Nephron (organoid): ENCODE measurements at regions not wholly inside any gene's neighbourhood (a gene's known extent, or its start where the extent isn't known, plus 50 kb on each side); places are given as distances from the start of the nearest gene placed in this dataset.
"Not testable (repeated sequence)": the region's sequence is repeated elsewhere in the genome, so short reads cannot be mapped to it uniquely, and the experiment has no call there.

Source experiments
- H3K27ac Mint-ChIP-seq, 3 experiments: 2 replicates each; pipeline ENCODE4 v1.8.0; 2020; ENCODE audit warnings: mixed read lengths in 3 of 3, mild to moderate bottlenecking in 2 of 3, moderate library complexity in 1 of 3
- H3K27me3 Mint-ChIP-seq: 2 replicates; pipeline ENCODE4 v1.8.0; 2021; ENCODE audit warnings: low read depth, mild to moderate bottlenecking, moderate library complexity, mixed read lengths
- H3K36me3 Mint-ChIP-seq: 2 replicates; pipeline ENCODE4 v1.8.0; 2020; ENCODE audit warnings: low read depth, mixed read lengths
- H3K4me1 Mint-ChIP-seq: 2 replicates; pipeline ENCODE4 v1.8.0; 2020; ENCODE audit warnings: mixed read lengths
- H3K4me3 Mint-ChIP-seq, 3 experiments: 2 replicates each; pipeline ENCODE4 v1.8.0; 2020; ENCODE audit warnings: mild to moderate bottlenecking in 3 of 3, mixed read lengths in 3 of 3, moderate library complexity in 2 of 3
- H3K9me3 Mint-ChIP-seq: 2 replicates; pipeline ENCODE4 v1.8.0; 2020; ENCODE audit warnings: mixed read lengths
- TF ChIP-seq, protein P1 (sequence below), 3 experiments: fragments of 200-600 bp; sonication (generic); IDR thresholded peaks; one replicate each; pipeline ENCODE4 v1.5.0; 2021; ENCODE audit warnings: antibody characterized with exemption in 3 of 3; ENCODE audit not compliant: unreplicated experiment in 3 of 3

DNA sequence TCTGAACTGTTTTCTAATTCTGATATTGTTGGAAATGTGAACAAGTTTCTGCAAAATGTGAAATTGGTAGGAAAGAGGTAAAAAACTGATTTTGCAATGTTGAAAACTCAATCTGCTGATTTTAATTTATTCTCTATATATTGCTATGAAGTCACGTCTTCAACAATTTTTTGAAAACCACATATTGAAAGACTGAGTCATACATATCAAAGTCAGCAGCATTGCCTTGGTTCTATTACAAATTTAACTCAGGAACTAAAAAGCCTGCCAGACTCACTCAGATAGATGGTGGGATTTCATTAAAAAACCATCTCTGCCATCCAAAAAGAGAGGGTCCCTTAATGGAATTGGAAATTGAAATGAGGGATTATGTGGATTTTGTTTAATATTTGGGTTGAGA is 351.4 kb downstream of the CNTN3 start:
- TF ChIP-seq, protein P1, sequence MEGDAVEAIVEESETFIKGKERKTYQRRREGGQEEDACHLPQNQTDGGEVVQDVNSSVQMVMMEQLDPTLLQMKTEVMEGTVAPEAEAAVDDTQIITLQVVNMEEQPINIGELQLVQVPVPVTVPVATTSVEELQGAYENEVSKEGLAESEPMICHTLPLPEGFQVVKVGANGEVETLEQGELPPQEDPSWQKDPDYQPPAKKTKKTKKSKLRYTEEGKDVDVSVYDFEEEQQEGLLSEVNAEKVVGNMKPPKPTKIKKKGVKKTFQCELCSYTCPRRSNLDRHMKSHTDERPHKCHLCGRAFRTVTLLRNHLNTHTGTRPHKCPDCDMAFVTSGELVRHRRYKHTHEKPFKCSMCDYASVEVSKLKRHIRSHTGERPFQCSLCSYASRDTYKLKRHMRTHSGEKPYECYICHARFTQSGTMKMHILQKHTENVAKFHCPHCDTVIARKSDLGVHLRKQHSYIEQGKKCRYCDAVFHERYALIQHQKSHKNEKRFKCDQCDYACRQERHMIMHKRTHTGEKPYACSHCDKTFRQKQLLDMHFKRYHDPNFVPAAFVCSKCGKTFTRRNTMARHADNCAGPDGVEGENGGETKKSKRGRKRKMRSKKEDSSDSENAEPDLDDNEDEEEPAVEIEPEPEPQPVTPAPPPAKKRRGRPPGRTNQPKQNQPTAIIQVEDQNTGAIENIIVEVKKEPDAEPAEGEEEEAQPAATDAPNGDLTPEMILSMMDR (IDR thresholded peaks at IDR 0.05; ENCODE audit: unreplicated experiment in 3 of 3), result no peak
- no peaks in the 10 kb centered on the region for H3K36me3 Mint-ChIP-seq
- peaks cover 4% of the 10 kb centered on the region for H3K27me3 Mint-ChIP-seq
- H3K4me3 Mint-ChIP-seq, result no peak overlapping the region
- no peak overlapping the region for H3K27ac Mint-ChIP-seq
- no peaks in the 10 kb centered on the region for H3K4me1 Mint-ChIP-seq
- H3K9me3 Mint-ChIP-seq, result no peaks in the 10 kb centered on the region

DNA sequence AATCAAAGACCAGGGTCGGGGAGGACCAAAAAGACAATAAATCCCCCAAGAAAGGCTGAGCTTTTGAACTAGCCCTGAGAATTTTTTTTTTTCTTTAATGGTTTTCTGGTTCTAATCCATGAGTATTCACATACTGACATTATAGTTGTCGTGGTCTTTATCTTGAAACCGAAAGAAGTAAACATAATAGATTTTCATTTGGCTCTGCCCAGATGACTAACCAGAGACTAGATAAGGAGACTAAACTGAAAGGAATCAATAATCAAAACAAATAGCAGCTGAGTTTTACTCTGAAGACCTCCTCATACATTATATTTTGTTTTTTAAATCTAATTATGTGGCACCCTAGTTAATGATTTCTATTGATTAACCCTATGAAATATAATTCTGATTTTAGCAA is 381.4 kb downstream of the CNTN3 start:
- Mint-ChIP-seq H3K4me3 (no peak overlapping the region), H3K9me3 (peaks cover 5% of the 10 kb centered on the region), H3K27me3 (no peaks in the 10 kb centered on the region), H3K4me1 (no peaks in the 10 kb centered on the region), H3K27ac (no peak overlapping the region), H3K36me3 (no peaks in the 10 kb centered on the region)
- TF ChIP-seq, protein P1 (IDR thresholded peaks at IDR 0.05; ENCODE audit: unreplicated experiment in 3 of 3), result no peak

GRCh38 chr3:74217467-74217866 is 397.0 kb downstream of the CNTN3 start:
- H3K9me3 Mint-ChIP-seq, result peaks cover under 1% of the 10 kb centered on the region
- TF ChIP-seq, protein P1 (IDR thresholded peaks at IDR 0.05; ENCODE audit: unreplicated experiment in 3 of 3), result no peak
- no peak overlapping the region for H3K4me3 Mint-ChIP-seq
- no peaks in the 10 kb centered on the region for H3K4me1 Mint-ChIP-seq
- no peaks in the 10 kb centered on the region for H3K27me3 Mint-ChIP-seq
- no peaks in the 10 kb centered on the region for H3K36me3 Mint-ChIP-seq
- H3K27ac Mint-ChIP-seq, result no peak overlapping the region

DNA sequence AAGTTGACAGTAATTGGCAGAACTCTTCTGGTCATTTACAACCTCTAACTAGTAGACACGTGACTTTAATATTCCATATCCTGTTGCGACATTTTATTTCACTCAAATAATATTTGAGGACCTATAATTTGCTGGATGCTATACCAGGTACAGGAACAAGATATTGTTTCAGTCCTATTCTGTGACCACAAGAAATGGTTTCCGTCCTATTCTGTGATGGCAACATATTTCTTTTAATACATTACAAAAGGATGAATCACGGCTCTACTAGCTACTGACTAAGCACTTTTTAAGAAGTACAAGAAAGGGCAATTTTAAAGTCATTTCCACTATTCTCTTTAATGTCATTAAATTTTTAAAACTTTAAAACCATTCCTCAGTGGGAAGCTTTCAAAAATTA is 400.2 kb downstream of the CNTN3 start:
- H3K27me3 Mint-ChIP-seq, result no peaks in the 10 kb centered on the region
- H3K4me1 Mint-ChIP-seq, result no peaks in the 10 kb centered on the region
- H3K4me3 Mint-ChIP-seq, result no peak overlapping the region
- H3K36me3 Mint-ChIP-seq, result no peaks in the 10 kb centered on the region
- H3K27ac Mint-ChIP-seq, result no peak overlapping the region
- TF ChIP-seq, protein P1 (IDR thresholded peaks at IDR 0.05; ENCODE audit: unreplicated experiment in 3 of 3), result no peak
- H3K9me3 Mint-ChIP-seq, result no peaks in the 10 kb centered on the region

DNA sequence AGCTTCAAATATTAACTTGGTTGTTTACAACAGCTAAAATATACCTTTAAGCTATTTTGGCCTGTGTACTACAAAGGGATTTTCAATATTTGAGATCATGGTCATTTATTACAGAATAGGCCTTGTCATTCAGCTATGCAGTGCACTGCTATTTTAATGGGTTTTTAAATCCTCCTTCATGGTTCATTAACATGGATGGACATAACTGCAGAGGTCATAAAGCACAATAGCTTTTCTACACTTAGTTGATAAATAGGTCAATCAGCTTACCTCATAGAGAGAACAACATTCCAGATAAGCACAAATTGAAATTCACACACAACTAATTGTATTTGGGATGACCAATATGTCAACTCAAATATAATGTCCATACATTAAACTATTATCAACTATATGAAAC is 403.7 kb downstream of the CNTN3 start:
- Mint-ChIP-seq H3K27me3 (no peaks in the 10 kb centered on the region), H3K4me1 (no peaks in the 10 kb centered on the region), H3K4me3 (no peak overlapping the region), H3K9me3 (no peaks in the 10 kb centered on the region), H3K27ac (no peak overlapping the region), H3K36me3 (no peaks in the 10 kb centered on the region)
- TF ChIP-seq, protein P1 (IDR thresholded peaks at IDR 0.05; ENCODE audit: unreplicated experiment in 3 of 3), result no peak

- no peak overlapping the region for H3K27ac Mint-ChIP-seq
- TF ChIP-seq, protein P1 (IDR thresholded peaks at IDR 0.05; ENCODE audit: unreplicated experiment in 3 of 3), result no peak
- no peak overlapping the region for H3K4me3 Mint-ChIP-seq
- no peaks in the 10 kb centered on the region for H3K4me1 Mint-ChIP-seq
- H3K9me3 Mint-ChIP-seq, result peaks cover 10% of the 10 kb centered on the region
- no peaks in the 10 kb centered on the region for H3K27me3 Mint-ChIP-seq
- H3K36me3 Mint-ChIP-seq, result no peaks in the 10 kb centered on the region
These were observed 413.5 kb downstream of the CNTN3 start for GRCh38 chr3:74200952-74201351.

- H3K9me3 Mint-ChIP-seq, H3K27me3 Mint-ChIP-seq, H3K36me3 Mint-ChIP-seq, H3K4me1 Mint-ChIP-seq, H3K4me3 Mint-ChIP-seq, H3K27ac Mint-ChIP-seq: not testable (repeated sequence)
These were observed 435.8 kb downstream of the CNTN3 start for GRCh38 chr3:74178664-74179063.
